ENCODE measurements at regions not wholly inside any gene's neighbourhood (a gene's known extent, or its start where the extent isn't known, plus 50 kb on each side); places are given as distances from the start of the nearest gene placed in this dataset.
A peak's percentile ranks its signal among the peaks of the same experiment; 100 is the strongest.

DNA sequence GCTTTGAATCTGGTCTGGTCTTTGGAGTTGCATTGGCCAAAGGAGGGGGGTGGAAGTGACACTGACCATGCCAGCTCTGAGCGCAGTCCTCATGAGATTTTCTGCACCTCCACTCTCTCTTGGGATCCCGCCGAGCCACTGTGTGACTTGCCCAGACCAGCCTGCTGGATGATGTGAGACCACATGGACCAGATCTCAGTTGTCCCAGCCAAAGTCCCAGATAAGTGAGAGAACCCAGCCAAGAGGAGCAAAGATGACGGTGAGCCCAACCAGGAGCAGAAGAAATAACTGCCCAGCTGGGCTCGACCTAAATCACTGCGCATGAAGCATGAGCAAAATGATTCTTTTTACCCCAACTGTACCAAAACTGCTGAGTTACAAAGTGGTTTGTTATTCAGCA, 96.5 kb upstream of the ERCC4 start (continued):
- no peak for TF ChIP-seq ZBTB26 (tag by site-specific recombination; optimal IDR thresholded peaks at IDR 0.05)

DNA sequence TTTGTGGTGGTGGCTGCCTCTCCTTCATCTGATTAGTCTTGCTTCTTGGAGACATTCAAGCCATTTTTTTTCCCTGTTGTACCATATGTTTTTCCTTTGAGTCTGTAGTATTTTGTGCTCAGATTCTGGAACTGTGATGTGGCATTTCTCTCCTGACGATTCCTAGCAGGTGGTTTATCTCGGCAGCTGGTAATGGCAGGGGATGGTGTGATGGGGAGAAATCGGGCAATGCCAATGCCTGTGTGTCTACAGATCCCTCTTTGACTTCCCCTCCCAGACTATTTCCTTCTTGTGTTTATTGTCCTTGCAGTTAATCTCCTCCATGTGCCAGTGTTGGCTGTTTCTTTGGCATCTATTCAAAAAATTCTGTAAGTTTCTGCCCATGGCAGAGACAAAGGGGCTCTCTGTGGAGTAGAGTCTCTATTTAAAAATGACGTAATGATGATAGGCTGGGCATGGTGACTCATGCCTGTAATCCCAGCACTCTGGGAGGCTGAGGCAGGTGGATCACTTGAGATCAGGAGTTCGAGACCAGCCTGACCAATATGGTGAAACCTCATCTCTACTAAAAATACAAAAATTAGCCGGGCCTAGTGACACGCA, 90.2 kb upstream of the ERCC4 start:
- CTCF ChIA-PET, result no interaction called here
- TF ChIP-seq ZNF391 (tag by site-specific recombination; IDR thresholded peaks at IDR 0.05; ENCODE audit: borderline replicate concordance, low read depth) (no peak), ZFP3 (tag by site-specific recombination; IDR thresholded peaks at IDR 0.05; ENCODE audit: low read depth) (no peak), ZNF416 (tag by site-specific recombination; IDR thresholded peaks at IDR 0.05) (no peak), SETDB1 (IDR thresholded peaks at IDR 0.05; ENCODE audit: insufficient read length, low read length) (no peak), ZNF785 (tag by site-specific recombination; IDR thresholded peaks at IDR 0.05) (no peak), ZBTB21 (tag by site-specific recombination; IDR thresholded peaks at IDR 0.05) (peak; percentile 91), ZNF16 (tag by site-specific recombination; IDR thresholded peaks at IDR 0.05; ENCODE audit: low read depth) (no peak), KLF8 (tag by site-specific recombination; IDR thresholded peaks at IDR 0.05) (no peak), MYNN (tag by site-specific recombination; IDR thresholded peaks at IDR 0.05; ENCODE audit: borderline replicate concordance) (no peak), ZSCAN5A (tag by site-specific recombination; IDR thresholded peaks at IDR 0.05) (no peak), ZNF266 (tag by site-specific recombination; IDR thresholded peaks at IDR 0.05; ENCODE audit: low read depth) (no peak), ZBTB17 (tag by site-specific recombination; IDR thresholded peaks at IDR 0.05) (no peak), ZNF600 (tag by site-specific recombination; IDR thresholded peaks at IDR 0.05) (no peak), ZNF202 (tag by site-specific recombination; IDR thresholded peaks at IDR 0.05; ENCODE audit: borderline replicate concordance) (no peak), ZNF404 (tag by site-specific recombination; IDR thresholded peaks at IDR 0.05) (no peak), ZNF830 (tag by site-specific recombination; IDR thresholded peaks at IDR 0.05; ENCODE audit: low read depth) (no peak), ZNF548 (tag by site-specific recombination; IDR thresholded peaks at IDR 0.05) (no peak), GLIS2 (tag by site-specific recombination; IDR thresholded peaks at IDR 0.05) (no peak), ZNF138 (tag by site-specific recombination; IDR thresholded peaks at IDR 0.05; ENCODE audit: borderline replicate concordance) (no peak), ZNF76 (tag by site-specific recombination; IDR thresholded peaks at IDR 0.05; ENCODE audit: borderline replicate concordance, low read depth) (no peak), ZNF174 (tag by site-specific recombination; IDR thresholded peaks at IDR 0.05) (peak; percentile 21; the same call in 1 of the 2 replicates), ZNF510 (tag by site-specific recombination; IDR thresholded peaks at IDR 0.05; ENCODE audit: insufficient replicate concordance) (no peak), ZNF24 (tag by site-specific recombination; IDR thresholded peaks at IDR 0.05) (0 out of 2 replicates have a peak, but pooled peaks have one; percentile 17), RBAK (tag by site-specific recombination; IDR thresholded peaks at IDR 0.05) (0 out of 2 replicates have a peak, but pooled peaks have one; percentile 13), YY2 (tag by site-specific recombination; IDR thresholded peaks at IDR 0.05) (0 out of 2 replicates have a peak, but pooled peaks have one; percentile 47)
- TF ChIP-seq, protein P1, sequence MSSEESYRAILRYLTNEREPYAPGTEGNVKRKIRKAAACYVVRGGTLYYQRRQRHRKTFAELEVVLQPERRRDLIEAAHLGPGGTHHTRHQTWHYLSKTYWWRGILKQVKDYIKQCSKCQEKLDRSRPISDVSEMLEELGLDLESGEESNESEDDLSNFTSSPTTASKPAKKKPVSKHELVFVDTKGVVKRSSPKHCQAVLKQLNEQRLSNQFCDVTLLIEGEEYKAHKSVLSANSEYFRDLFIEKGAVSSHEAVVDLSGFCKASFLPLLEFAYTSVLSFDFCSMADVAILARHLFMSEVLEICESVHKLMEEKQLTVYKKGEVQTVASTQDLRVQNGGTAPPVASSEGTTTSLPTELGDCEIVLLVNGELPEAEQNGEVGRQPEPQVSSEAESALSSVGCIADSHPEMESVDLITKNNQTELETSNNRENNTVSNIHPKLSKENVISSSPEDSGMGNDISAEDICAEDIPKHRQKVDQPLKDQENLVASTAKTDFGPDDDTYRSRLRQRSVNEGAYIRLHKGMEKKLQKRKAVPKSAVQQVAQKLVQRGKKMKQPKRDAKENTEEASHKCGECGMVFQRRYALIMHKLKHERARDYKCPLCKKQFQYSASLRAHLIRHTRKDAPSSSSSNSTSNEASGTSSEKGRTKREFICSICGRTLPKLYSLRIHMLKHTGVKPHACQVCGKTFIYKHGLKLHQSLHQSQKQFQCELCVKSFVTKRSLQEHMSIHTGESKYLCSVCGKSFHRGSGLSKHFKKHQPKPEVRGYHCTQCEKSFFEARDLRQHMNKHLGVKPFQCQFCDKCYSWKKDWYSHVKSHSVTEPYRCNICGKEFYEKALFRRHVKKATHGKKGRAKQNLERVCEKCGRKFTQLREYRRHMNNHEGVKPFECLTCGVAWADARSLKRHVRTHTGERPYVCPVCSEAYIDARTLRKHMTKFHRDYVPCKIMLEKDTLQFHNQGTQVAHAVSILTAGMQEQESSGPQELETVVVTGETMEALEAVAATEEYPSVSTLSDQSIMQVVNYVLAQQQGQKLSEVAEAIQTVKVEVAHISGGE (tag by site-specific recombination; conservative IDR thresholded peaks at IDR 0.05; ENCODE audit: low read depth), result no peak
- TF ChIP-seq, protein P2, sequence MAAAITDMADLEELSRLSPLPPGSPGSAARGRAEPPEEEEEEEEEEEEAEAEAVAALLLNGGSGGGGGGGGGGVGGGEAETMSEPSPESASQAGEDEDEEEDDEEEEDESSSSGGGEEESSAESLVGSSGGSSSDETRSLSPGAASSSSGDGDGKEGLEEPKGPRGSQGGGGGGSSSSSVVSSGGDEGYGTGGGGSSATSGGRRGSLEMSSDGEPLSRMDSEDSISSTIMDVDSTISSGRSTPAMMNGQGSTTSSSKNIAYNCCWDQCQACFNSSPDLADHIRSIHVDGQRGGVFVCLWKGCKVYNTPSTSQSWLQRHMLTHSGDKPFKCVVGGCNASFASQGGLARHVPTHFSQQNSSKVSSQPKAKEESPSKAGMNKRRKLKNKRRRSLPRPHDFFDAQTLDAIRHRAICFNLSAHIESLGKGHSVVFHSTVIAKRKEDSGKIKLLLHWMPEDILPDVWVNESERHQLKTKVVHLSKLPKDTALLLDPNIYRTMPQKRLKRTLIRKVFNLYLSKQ (tag by site-specific recombination; IDR thresholded peaks at IDR 0.05; ENCODE audit: borderline replicate concordance), result no peak
- TF ChIP-seq, protein P3, sequence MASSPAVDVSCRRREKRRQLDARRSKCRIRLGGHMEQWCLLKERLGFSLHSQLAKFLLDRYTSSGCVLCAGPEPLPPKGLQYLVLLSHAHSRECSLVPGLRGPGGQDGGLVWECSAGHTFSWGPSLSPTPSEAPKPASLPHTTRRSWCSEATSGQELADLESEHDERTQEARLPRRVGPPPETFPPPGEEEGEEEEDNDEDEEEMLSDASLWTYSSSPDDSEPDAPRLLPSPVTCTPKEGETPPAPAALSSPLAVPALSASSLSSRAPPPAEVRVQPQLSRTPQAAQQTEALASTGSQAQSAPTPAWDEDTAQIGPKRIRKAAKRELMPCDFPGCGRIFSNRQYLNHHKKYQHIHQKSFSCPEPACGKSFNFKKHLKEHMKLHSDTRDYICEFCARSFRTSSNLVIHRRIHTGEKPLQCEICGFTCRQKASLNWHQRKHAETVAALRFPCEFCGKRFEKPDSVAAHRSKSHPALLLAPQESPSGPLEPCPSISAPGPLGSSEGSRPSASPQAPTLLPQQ (tag by site-specific recombination; IDR thresholded peaks at IDR 0.05), result peak; percentile 60

More for the DNA sequence above, 90.2 kb upstream of the ERCC4 start:
- H3K4me3 ChIP-seq (ENCODE audit: low read depth, low read length), result no peak overlapping the region
- H3K4me1 ChIP-seq (ENCODE audit: control insufficient read depth, insufficient read depth, low read length), result no peaks in the 10 kb centered on the region
- H3K27ac ChIP-seq (ENCODE audit: extremely low read depth, low read depth, low read length), result no peak overlapping the region
- POLR2A ChIA-PET, result no interaction called here
- H3K9me3 ChIP-seq (ENCODE audit: control insufficient read depth, insufficient read depth, low read depth, low read length), result no peaks in the 10 kb centered on the region
- H3K36me3 ChIP-seq (ENCODE audit: control insufficient read depth in 2 of 2, insufficient read depth in 1 of 2, low read length in 2 of 2), result no peaks in the 10 kb centered on the region
